ENCODE measurements at regions not wholly inside any gene's neighbourhood (a gene's known extent, or its start where the extent isn't known, plus 50 kb on each side); places are given as distances from the start of the nearest gene placed in this dataset.
A peak's percentile ranks its signal among the peaks of the same experiment; 100 is the strongest.
"Not testable (repeated sequence)": the region's sequence is repeated elsewhere in the genome, so short reads cannot be mapped to it uniquely, and the experiment has no call there.

- H3K4me1 Mint-ChIP-seq; H3K27me3 Mint-ChIP-seq; H3K9me3 Mint-ChIP-seq; ATAC-seq (ENCODE audit: low read depth in 2 of 2); H3K36me3 Mint-ChIP-seq; H3K27ac Mint-ChIP-seq; H3K4me3 Mint-ChIP-seq; DNase-seq: not testable (repeated sequence)
These were observed 386.4 kb downstream of the OR4F29 start, which contains the start of gene OR4F5 for GRCh38 chr1:65119-65518. Gene OR4F5 (plus strand): TSS chr1:65419.

DNA sequence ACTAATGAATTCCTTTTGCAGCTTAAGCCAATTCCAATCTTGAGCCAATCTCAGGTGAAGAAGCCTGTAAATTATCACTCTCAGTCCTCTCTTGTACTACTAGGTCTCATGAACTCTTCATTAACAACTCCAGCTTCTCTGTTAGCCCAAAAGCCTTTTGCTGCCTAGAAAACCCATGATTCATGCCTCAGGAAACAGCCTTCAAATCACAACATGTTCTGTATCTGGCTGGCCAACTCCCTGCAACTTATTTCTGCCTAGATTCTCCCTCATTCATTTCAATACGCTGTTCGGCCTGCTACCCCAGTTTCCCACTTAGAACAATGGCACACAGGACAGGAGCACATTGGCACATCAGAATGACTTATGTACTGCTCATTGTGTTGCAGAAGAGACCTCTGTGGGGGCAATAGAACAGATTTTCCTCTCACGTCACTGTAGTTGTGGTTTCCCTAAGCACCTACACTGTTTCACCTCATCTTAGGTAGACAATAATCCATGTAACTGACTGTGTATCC lies 395.4 kb downstream of the OR4F29 start:
- not testable (repeated sequence) for H3K27me3 Mint-ChIP-seq

GRCh38 chr1:53182-53581 lies 398.3 kb downstream of the OR4F29 start:
- not testable (repeated sequence) for H3K36me3 Mint-ChIP-seq, H3K4me3 Mint-ChIP-seq

More for the DNA sequence above, 395.4 kb downstream of the OR4F29 start:
- H3K36me3 Mint-ChIP-seq; H3K4me1 Mint-ChIP-seq; ATAC-seq (ENCODE audit: low read depth in 2 of 2); DNase-seq; H3K27ac Mint-ChIP-seq; H3K4me3 Mint-ChIP-seq; H3K9me3 Mint-ChIP-seq: not testable (repeated sequence)

GRCh38 chr1:41965-42466 lies 409.5 kb downstream of the OR4F29 start:
- ATAC-seq (ENCODE audit: low read depth in 2 of 2); H3K4me3 Mint-ChIP-seq; H3K36me3 Mint-ChIP-seq; H3K27ac Mint-ChIP-seq; H3K4me1 Mint-ChIP-seq; H3K27me3 Mint-ChIP-seq; H3K9me3 Mint-ChIP-seq; DNase-seq: not testable (repeated sequence)

More at GRCh38 chr1:53182-53581, 398.3 kb downstream of the OR4F29 start:
- not testable (repeated sequence) for ATAC-seq (ENCODE audit: low read depth in 2 of 2); H3K4me1 Mint-ChIP-seq; DNase-seq; H3K9me3 Mint-ChIP-seq; H3K27me3 Mint-ChIP-seq; H3K27ac Mint-ChIP-seq

DNA sequence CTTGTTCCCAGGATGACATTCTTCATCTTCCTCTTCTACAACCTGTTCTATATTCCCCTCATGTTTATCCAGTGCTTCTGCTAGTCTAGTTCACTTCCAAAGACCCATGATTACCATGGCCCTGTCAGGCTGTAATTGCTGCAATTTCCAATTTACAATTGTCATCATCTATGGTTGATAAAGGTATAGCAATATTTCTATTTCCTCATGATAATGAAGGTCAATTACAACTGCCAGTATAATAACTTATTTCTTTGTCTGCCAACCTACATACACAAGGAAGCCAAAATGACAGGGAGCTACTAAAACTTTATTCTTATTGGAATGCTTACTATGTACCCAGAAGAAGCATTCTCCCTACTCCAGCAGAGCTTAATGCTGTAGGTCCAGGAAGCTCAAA lies 410.3 kb downstream of the OR4F29 start:
- not testable (repeated sequence) for ATAC-seq (ENCODE audit: low read depth in 2 of 2); H3K9me3 Mint-ChIP-seq; H3K4me3 Mint-ChIP-seq

GRCh38 chr1:29183-29582 lies 422.3 kb downstream of the OR4F29 start:
- DNase-seq: peak; percentile 29
- not testable (repeated sequence) for H3K36me3 Mint-ChIP-seq; H3K9me3 Mint-ChIP-seq; H3K4me1 Mint-ChIP-seq; H3K27ac Mint-ChIP-seq; H3K27me3 Mint-ChIP-seq; ATAC-seq (ENCODE audit: low read depth in 2 of 2); H3K4me3 Mint-ChIP-seq

More for the DNA sequence above, 410.3 kb downstream of the OR4F29 start:
- not testable (repeated sequence) for H3K27me3 Mint-ChIP-seq, H3K4me1 Mint-ChIP-seq, DNase-seq, H3K27ac Mint-ChIP-seq, H3K36me3 Mint-ChIP-seq

- H3K4me1 Mint-ChIP-seq; H3K27ac Mint-ChIP-seq; ATAC-seq (ENCODE audit: low read depth in 2 of 2); H3K27me3 Mint-ChIP-seq; H3K9me3 Mint-ChIP-seq; H3K36me3 Mint-ChIP-seq; H3K4me3 Mint-ChIP-seq; DNase-seq: not testable (repeated sequence)
These were observed 434.2 kb downstream of the OR4F29 start for GRCh38 chr1:17298-17697.

GRCh38 chr1:16025-16424 lies 435.5 kb downstream of the OR4F29 start:
- H3K4me3 Mint-ChIP-seq, DNase-seq, H3K27me3 Mint-ChIP-seq: not testable (repeated sequence)

DNA sequence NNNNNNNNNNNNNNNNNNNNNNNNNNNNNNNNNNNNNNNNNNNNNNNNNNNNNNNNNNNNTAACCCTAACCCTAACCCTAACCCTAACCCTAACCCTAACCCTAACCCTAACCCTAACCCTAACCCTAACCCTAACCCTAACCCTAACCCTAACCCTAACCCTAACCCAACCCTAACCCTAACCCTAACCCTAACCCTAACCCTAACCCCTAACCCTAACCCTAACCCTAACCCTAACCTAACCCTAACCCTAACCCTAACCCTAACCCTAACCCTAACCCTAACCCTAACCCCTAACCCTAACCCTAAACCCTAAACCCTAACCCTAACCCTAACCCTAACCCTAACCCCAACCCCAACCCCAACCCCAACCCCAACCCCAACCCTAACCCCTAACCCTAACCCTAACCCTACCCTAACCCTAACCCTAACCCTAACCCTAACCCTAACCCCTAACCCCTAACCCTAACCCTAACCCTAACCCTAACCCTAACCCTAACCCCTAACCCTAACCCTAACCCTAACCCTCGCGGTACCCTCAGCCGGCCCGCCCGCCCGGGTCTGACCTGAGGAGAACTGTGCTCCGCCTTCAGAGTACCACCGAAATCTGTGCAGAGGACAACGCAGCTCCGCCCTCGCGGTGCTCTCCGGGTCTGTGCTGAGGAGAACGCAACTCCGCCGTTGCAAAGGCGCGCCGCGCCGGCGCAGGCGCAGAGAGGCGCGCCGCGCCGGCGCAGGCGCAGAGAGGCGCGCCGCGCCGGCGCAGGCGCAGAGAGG lies 441.3 kb downstream of the OR4F29 start:
- not testable (repeated sequence) for H3K4me3 Mint-ChIP-seq, DNase-seq, H3K27me3 Mint-ChIP-seq, H3K36me3 Mint-ChIP-seq, H3K9me3 Mint-ChIP-seq, H3K4me1 Mint-ChIP-seq, H3K27ac Mint-ChIP-seq
- ATAC-seq (ENCODE audit: low read depth in 2 of 2): peak in 1 of 2 donors; percentile 36

More at GRCh38 chr1:16025-16424, 435.5 kb downstream of the OR4F29 start:
- not testable (repeated sequence) for H3K4me1 Mint-ChIP-seq; H3K27ac Mint-ChIP-seq; H3K9me3 Mint-ChIP-seq; ATAC-seq (ENCODE audit: low read depth in 2 of 2); H3K36me3 Mint-ChIP-seq

All from naive B cell (primary cell).